ENCODE measurements at regions not wholly inside any gene's neighbourhood (a gene's known extent, or its start where the extent isn't known, plus 50 kb on each side); places are given as distances from the start of the nearest gene placed in this dataset.

DNA sequence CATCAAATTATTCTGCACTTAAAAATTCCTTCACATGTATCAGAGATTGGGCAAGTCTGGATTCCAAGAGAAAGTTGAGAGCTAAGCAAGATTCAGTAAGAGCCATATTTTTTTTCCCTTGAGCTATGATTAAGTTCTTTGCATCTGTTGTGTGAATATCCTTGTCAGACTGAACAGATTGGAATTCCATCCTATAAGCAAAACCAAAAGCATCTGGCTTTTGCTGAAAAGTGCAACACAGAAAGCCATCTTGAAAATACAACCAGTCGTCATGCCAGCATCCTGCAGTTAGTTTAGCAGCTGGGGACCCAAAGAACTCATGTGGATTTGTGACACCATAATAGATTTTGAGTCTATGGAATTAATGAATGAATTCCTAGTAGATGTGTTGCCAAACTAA lies 316.9 kb downstream of the MTRR start (continued):
- TF ChIP-seq, protein P1, sequence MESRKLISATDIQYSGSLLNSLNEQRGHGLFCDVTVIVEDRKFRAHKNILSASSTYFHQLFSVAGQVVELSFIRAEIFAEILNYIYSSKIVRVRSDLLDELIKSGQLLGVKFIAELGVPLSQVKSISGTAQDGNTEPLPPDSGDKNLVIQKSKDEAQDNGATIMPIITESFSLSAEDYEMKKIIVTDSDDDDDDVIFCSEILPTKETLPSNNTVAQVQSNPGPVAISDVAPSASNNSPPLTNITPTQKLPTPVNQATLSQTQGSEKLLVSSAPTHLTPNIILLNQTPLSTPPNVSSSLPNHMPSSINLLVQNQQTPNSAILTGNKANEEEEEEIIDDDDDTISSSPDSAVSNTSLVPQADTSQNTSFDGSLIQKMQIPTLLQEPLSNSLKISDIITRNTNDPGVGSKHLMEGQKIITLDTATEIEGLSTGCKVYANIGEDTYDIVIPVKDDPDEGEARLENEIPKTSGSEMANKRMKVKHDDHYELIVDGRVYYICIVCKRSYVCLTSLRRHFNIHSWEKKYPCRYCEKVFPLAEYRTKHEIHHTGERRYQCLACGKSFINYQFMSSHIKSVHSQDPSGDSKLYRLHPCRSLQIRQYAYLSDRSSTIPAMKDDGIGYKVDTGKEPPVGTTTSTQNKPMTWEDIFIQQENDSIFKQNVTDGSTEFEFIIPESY (IDR thresholded peaks at IDR 0.05) = no peak
- TF ChIP-seq JUNB (IDR thresholded peaks at IDR 0.05) = no peak
- TF ChIP-seq, protein P2, sequence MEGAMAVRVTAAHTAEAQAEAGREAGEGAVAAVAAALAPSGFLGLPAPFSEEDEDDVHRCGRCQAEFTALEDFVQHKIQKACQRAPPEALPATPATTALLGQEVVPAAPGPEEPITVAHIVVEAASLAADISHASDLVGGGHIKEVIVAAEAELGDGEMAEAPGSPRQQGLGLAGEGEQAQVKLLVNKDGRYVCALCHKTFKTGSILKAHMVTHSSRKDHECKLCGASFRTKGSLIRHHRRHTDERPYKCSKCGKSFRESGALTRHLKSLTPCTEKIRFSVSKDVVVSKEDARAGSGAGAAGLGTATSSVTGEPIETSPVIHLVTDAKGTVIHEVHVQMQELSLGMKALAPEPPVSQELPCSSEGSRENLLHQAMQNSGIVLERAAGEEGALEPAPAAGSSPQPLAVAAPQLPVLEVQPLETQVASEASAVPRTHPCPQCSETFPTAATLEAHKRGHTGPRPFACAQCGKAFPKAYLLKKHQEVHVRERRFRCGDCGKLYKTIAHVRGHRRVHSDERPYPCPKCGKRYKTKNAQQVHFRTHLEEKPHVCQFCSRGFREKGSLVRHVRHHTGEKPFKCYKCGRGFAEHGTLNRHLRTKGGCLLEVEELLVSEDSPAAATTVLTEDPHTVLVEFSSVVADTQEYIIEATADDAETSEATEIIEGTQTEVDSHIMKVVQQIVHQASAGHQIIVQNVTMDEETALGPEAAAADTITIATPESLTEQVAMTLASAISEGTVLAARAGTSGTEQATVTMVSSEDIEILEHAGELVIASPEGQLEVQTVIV (IDR thresholded peaks at IDR 0.05; ENCODE audit: borderline replicate concordance, partially characterized antibody) = no peak

DNA sequence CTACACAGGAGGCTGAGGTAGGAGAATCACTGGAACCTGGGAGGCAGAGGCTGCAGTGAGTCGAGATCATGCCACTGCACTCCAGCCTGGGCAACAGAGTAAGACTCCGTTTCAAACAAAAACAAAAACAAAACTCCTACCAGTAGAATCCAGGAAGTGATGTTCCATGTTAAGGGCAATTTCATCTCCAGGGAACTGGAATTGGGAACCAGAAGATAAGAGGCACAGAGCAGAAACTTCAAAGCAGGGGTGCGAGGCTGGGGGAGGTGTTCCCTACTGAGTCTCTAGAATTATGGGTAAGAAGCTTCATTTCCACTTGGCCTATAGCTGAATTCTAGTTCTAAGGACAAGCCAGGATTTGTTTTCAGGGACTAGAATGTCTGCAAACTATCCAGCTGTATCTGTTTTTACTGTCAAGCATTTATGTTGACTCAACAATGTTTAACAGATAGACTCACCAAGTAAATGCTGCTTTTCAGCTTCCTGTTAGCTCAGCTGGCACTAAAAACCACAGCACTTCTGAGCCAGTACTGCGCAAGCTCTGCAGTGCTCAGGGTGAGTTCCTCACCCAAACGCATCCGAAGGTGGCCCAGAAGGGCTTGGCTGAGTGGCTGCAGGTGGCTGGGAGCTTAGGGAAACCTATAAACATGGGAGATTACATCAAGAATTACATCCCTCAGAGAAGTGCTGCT lies 320.1 kb downstream of the MTRR start:
- Histone ChIP-seq H3K27ac (ENCODE audit: control insufficient read depth, insufficient read depth) (no peak overlapping the region), H3K4me2 (ENCODE audit: control insufficient read depth, insufficient read depth) (no peak overlapping the region), H4K20me1 (ENCODE audit: control insufficient read depth, insufficient read depth) (no peaks in the 10 kb centered on the region), H3K4me3 (no peak overlapping the region), H3K9ac (ENCODE audit: control insufficient read depth, insufficient read depth, low read length) (no peak overlapping the region), H3K27me3 (replicated peaks in 1 of 2; ENCODE audit: control insufficient read depth in 2 of 2, insufficient read depth in 2 of 2, low read length in 1 of 2) (no peaks in the 10 kb centered on the region), H3K36me3 (ENCODE audit: control insufficient read depth in 2 of 2, insufficient read depth in 2 of 2, low read length in 1 of 2) (no peaks in the 10 kb centered on the region), H2AFZ (ENCODE audit: control insufficient read depth, low read depth, low read length) (no peak overlapping the region), H3K9me3 (replicated peaks; ENCODE audit: control insufficient read depth, insufficient read depth, low read length) (no peaks in the 10 kb centered on the region), H3K4me1 (ENCODE audit: control insufficient read depth, insufficient read depth, low read length) (no peaks in the 10 kb centered on the region), H3K79me2 (ENCODE audit: control insufficient read depth, insufficient read depth, low read length) (no peaks in the 10 kb centered on the region)
- TF ChIP-seq CHD2 (IDR thresholded peaks at IDR 0.05; ENCODE audit: borderline replicate concordance, low read depth, low read length) = no peak
- TF ChIP-seq GABPA (IDR thresholded peaks at IDR 0.05; ENCODE audit: low read depth) = no peak
- intact Hi-C loops (cut with micrococcal nuclease; ENCODE audit: unreplicated experiment) = no loop called here
- ChIA-PET RAD21 (ENCODE audit: unreplicated experiment) (no interaction called here), SMC1A (ENCODE audit: uncharacterized antibody, unreplicated experiment) (no interaction called here), POLR2A (no interaction called here), CTCF (no interaction called here)
- FAIRE-seq (no peak), DNase-seq (ENCODE audit: low read depth, low spot score) (no peak), ATAC-seq (no peak)
- in situ Hi-C loops (cut with MboI) = no loop called here
- no TSS peak for BruUV-seq (replicated peaks)
- WGBS (ENCODE audit: insufficient coverage, insufficient replicate concordance, low lambda C conversion rate, missing lambda C conversion rate) = 24% methylated on average over 6 of the region's 6 CpGs

Measured in GM12878 (cell line).